H9 (cell line): ENCODE measurements at regions not wholly inside any gene's neighbourhood (a gene's known extent, or its start where the extent isn't known, plus 50 kb on each side); places are given as distances from the start of the nearest gene placed in this dataset.

Source experiments
- DNase-seq: peaks from one replicate; pipeline ENCODE4 v3.0.0-alpha.2; 2017
- H2AFZ ChIP-seq: one replicate; pipeline ENCODE4 v1.6.1; 2013; ENCODE audit warnings: mild to moderate bottlenecking, low read length, control low read depth, moderate library complexity
- H2AK5ac ChIP-seq: 2 replicates; pipeline ENCODE4 v1.6.1; 2013; ENCODE audit warnings: low read length, control low read depth, mixed read lengths; ENCODE audit not compliant: insufficient read length
- H2BK120ac ChIP-seq: one replicate; pipeline ENCODE4 v1.6.1; 2013; ENCODE audit warnings: low read depth, mild to moderate bottlenecking, low read length, control low read depth, inconsistent platforms; ENCODE audit not compliant: poor library complexity, severe bottlenecking
- H2BK12ac ChIP-seq: 2 replicates; pipeline ENCODE4 v1.6.1; 2013; ENCODE audit warnings: low read length, control low read depth, mixed read lengths, low read depth; ENCODE audit not compliant: insufficient read length
- H2BK15ac ChIP-seq: 2 replicates; pipeline ENCODE4 v1.6.1; 2013; ENCODE audit warnings: low read depth, low read length, control low read depth
- H2BK20ac ChIP-seq: one replicate; pipeline ENCODE4 v1.6.1; 2013; ENCODE audit warnings: low read depth, mild to moderate bottlenecking, low read length, control low read depth, inconsistent platforms; ENCODE audit not compliant: poor library complexity, severe bottlenecking
- H2BK5ac ChIP-seq: 2 replicates; pipeline ENCODE4 v1.6.1; 2013; ENCODE audit warnings: low read length, control low read depth, mixed read lengths; ENCODE audit not compliant: insufficient read length
- H3K14ac ChIP-seq: 2 replicates; pipeline ENCODE4 v1.6.1; 2013; ENCODE audit warnings: low read length, control low read depth; ENCODE audit not compliant: insufficient read depth
- H3K18ac ChIP-seq: 2 replicates; pipeline ENCODE4 v1.6.1; 2013; ENCODE audit warnings: low read depth, mild to moderate bottlenecking, mixed read lengths, low read length, control low read depth; ENCODE audit not compliant: insufficient read length
- H3K23ac ChIP-seq: 2 replicates; pipeline ENCODE4 v1.6.1; 2013; ENCODE audit warnings: low read length, control low read depth, mixed read lengths, low read depth; ENCODE audit not compliant: insufficient read length
- H3K23me2 ChIP-seq: 2 replicates; pipeline ENCODE4 v1.6.1; 2013; ENCODE audit warnings: low read depth, mild to moderate bottlenecking, mixed read lengths, low read length, control low read depth; ENCODE audit not compliant: insufficient read length, poor library complexity, severe bottlenecking
- H3K27ac ChIP-seq: 2 replicates; pipeline ENCODE4 v1.5.1; 2013; ENCODE audit warnings: low read length, control low read depth, mixed read lengths, low read depth; ENCODE audit not compliant: insufficient read length
- H3K27me3 ChIP-seq: 2 replicates; pipeline ENCODE4 v1.6.1; 2013; ENCODE audit warnings: low read length, control low read depth, inconsistent platforms; ENCODE audit not compliant: insufficient read depth
- H3K4ac ChIP-seq: 2 replicates; pipeline ENCODE4 v1.6.1; 2013; ENCODE audit warnings: low read depth, mild to moderate bottlenecking, control low read depth, inconsistent platforms, low read length, moderate library complexity
- H3K4me1 ChIP-seq: 2 replicates; pipeline ENCODE4 v1.6.1; 2013; ENCODE audit warnings: low read length, control low read depth, inconsistent platforms; ENCODE audit not compliant: insufficient read depth
- H3K4me2 ChIP-seq: 2 replicates; pipeline ENCODE4 v1.6.1; 2013; ENCODE audit warnings: low read length, control low read depth, mixed read lengths; ENCODE audit not compliant: insufficient read length, insufficient read depth
- H3K56ac ChIP-seq: 2 replicates; pipeline ENCODE4 v1.6.1; 2013; ENCODE audit warnings: low read depth, mild to moderate bottlenecking, mixed read lengths, low read length, control low read depth; ENCODE audit not compliant: insufficient read length
- H3K79me1 ChIP-seq: 2 replicates; pipeline ENCODE4 v1.6.1; 2013; ENCODE audit warnings: low read depth, mild to moderate bottlenecking, moderate library complexity, low read length, control low read depth, inconsistent platforms; ENCODE audit not compliant: insufficient read depth, poor library complexity, severe bottlenecking
- H3K79me2 ChIP-seq: 2 replicates; pipeline ENCODE4 v1.6.1; 2013; ENCODE audit warnings: low read length, control low read depth, inconsistent platforms; ENCODE audit not compliant: insufficient read depth
- H3K9ac ChIP-seq: 2 replicates; pipeline ENCODE4 v1.6.1; 2013; ENCODE audit warnings: low read length, control low read depth, mixed read lengths; ENCODE audit not compliant: insufficient read length; ENCODE audit errors: extremely low read depth
- H3K9me3 ChIP-seq: one replicate; pipeline ENCODE4 v1.6.1; 2013; ENCODE audit warnings: low read depth, low read length, inconsistent platforms; ENCODE audit not compliant: control insufficient read depth
- H3T11ph ChIP-seq: one replicate; pipeline ENCODE4 v1.6.1; 2013; ENCODE audit warnings: mild to moderate bottlenecking, low read length, control low read depth, inconsistent platforms
- H4K20me1 ChIP-seq: one replicate; pipeline ENCODE4 v1.6.1; 2013; ENCODE audit not compliant: control insufficient read depth, insufficient read length, insufficient read depth
- H4K5ac ChIP-seq: 2 replicates; pipeline ENCODE4 v1.6.1; 2013; ENCODE audit warnings: low read depth, mild to moderate bottlenecking, mixed read lengths, low read length, control low read depth; ENCODE audit not compliant: insufficient read length
- H4K8ac ChIP-seq: replicated peaks from 2 replicates; pipeline ENCODE4 v1.6.1; 2013; ENCODE audit warnings: low read length, control low read depth, mixed read lengths, low read depth; ENCODE audit not compliant: insufficient read length
- H4K91ac ChIP-seq: 2 replicates; pipeline ENCODE4 v1.6.1; 2013; ENCODE audit warnings: low read depth, mild to moderate bottlenecking, moderate library complexity, mixed read lengths, low read length, control low read depth; ENCODE audit not compliant: insufficient read length
- H3K27ac Mint-ChIP-seq, 3 experiments: 2 replicates in 2 of 3; 3 replicates in 1 of 3; pipeline ENCODE4 v1.8.0; 2020 to 2021; ENCODE audit warnings: mixed read lengths in 3 of 3, mild to moderate bottlenecking in 1 of 3, moderate library complexity in 1 of 3
- H3K27me3 Mint-ChIP-seq: 2 replicates; pipeline ENCODE4 v1.8.0; 2021; ENCODE audit warnings: low read depth, mild to moderate bottlenecking, moderate library complexity, mixed read lengths
- H3K36me3 Mint-ChIP-seq, 3 experiments: 2 replicates in 2 of 3; 3 replicates in 1 of 3; pipeline ENCODE4 v1.8.0; 2020 to 2021; ENCODE audit warnings: low read depth in 3 of 3, mixed read lengths in 3 of 3; ENCODE audit not compliant: insufficient read depth in 1 of 3
- H3K4me1 Mint-ChIP-seq, 2 experiments: 2 replicates each; pipeline ENCODE4 v1.8.0; 2020; ENCODE audit warnings: mixed read lengths in 2 of 2
- H3K4me3 Mint-ChIP-seq, 2 experiments: 2 replicates in 1 of 2; 3 replicates in 1 of 2; pipeline ENCODE4 v1.8.0; 2020 to 2021; ENCODE audit warnings: mild to moderate bottlenecking in 2 of 2, mixed read lengths in 2 of 2, moderate library complexity in 1 of 2
- H3K9me3 Mint-ChIP-seq, 2 experiments: 2 replicates in 1 of 2; 3 replicates in 1 of 2; pipeline ENCODE4 v1.8.0; 2020; ENCODE audit warnings: mild to moderate bottlenecking in 2 of 2, mixed read lengths in 2 of 2, moderate library complexity in 1 of 2
- WGBS: extraction: QIAGEN DNeasy Blood & Tissue Kit; methylation state at CpG from one replicate; pipeline ENCODE4 v1.1.7; 2013; ENCODE audit warnings: missing lambda C conversion rate, low lambda C conversion rate, mixed read lengths; ENCODE audit not compliant: insufficient read length; ENCODE audit errors: extremely low coverage; 5-methylcytosine and 5-hydroxymethylcytosine counted together
- TF ChIP-seq, protein P1 (sequence below): fragments of 200-600 bp; sonication (generic); conservative IDR thresholded peaks from 3 replicates; pipeline ENCODE4 v1.8.0; 2021; ENCODE audit warnings: antibody characterized with exemption, mild to moderate bottlenecking

GRCh38 chr4:38235354-38235753, 275.2 kb downstream of the PTTG2 start:
- Histone ChIP-seq H3K18ac (no peak overlapping the region), H4K5ac (no peak overlapping the region), H2AK5ac (no peak overlapping the region), H3K4me2 (no peak overlapping the region), H3K27ac (no peak overlapping the region), H3K14ac (no peak overlapping the region), H2AFZ (no peak overlapping the region), H3K79me1 (no peaks in the 10 kb centered on the region), H2BK20ac (no peak overlapping the region), H2BK12ac (no peak overlapping the region), H3K4me1 (no peaks in the 10 kb centered on the region), H4K20me1 (no peaks in the 10 kb centered on the region), H3K23me2 (no peaks in the 10 kb centered on the region), H3K4ac (no peak overlapping the region), H3K27me3 (no peaks in the 10 kb centered on the region), H3T11ph (no peak overlapping the region), H3K79me2 (no peaks in the 10 kb centered on the region), H2BK120ac (no peak overlapping the region), H4K8ac (no peak overlapping the region), H3K56ac (no peak overlapping the region), H2BK15ac (no peak overlapping the region), H3K23ac (no peak overlapping the region), H4K91ac (no peak overlapping the region), H3K9me3 (no peaks in the 10 kb centered on the region), H3K9ac (no peak overlapping the region), H2BK5ac (no peak overlapping the region)
- TF ChIP-seq, protein P1, sequence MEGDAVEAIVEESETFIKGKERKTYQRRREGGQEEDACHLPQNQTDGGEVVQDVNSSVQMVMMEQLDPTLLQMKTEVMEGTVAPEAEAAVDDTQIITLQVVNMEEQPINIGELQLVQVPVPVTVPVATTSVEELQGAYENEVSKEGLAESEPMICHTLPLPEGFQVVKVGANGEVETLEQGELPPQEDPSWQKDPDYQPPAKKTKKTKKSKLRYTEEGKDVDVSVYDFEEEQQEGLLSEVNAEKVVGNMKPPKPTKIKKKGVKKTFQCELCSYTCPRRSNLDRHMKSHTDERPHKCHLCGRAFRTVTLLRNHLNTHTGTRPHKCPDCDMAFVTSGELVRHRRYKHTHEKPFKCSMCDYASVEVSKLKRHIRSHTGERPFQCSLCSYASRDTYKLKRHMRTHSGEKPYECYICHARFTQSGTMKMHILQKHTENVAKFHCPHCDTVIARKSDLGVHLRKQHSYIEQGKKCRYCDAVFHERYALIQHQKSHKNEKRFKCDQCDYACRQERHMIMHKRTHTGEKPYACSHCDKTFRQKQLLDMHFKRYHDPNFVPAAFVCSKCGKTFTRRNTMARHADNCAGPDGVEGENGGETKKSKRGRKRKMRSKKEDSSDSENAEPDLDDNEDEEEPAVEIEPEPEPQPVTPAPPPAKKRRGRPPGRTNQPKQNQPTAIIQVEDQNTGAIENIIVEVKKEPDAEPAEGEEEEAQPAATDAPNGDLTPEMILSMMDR = no peak
- Mint-ChIP-seq H3K36me3 (no peaks in the 10 kb centered on the region), H3K4me1 (0 out of 4 replicates have a peak, but pooled peaks cover 0 to 3% of the 10 kb centered on the region in 2 experiments), H3K4me3 (no peak overlapping the region), H3K27ac (no peak overlapping the region), H3K9me3 (no peaks in the 10 kb centered on the region), H3K27me3 (peaks cover 3% of the 10 kb centered on the region)
- no peak for DNase-seq
- WGBS = no CpG with 5 or more reads among the region's 3 CpGs
